Heart right ventricle (tissue), 16 donors: ENCODE measurements at regions not wholly inside any gene's neighbourhood (a gene's known extent, or its start where the extent isn't known, plus 50 kb on each side); places are given as distances from the start of the nearest gene placed in this dataset.

ENCODE experiments used
- ATAC-seq, 8 donors: fragments of 200-7000 bp; cut with Tn5 transposase; one replicate each; pipeline ENCODE4 v1.9.1; 2020; ENCODE audit warnings: mild to moderate bottlenecking in 8 of 8, moderate library complexity in 8 of 8, moderate number of reproducible peaks in 1 of 8
- DNase-seq, 2 donors: peaks; one replicate each; pipeline ENCODE4 v3.0.0-alpha.2; 2020
- H3K27ac ChIP-seq, 10 donors: fragments of 200-600 bp; sonication (generic) in 2 of 10; one replicate each; pipeline versions ENCODE4 v1.5.0 to v1.8.0; 2020 to 2022; ENCODE audit warnings: mild to moderate bottlenecking in 3 of 10
- H3K27me3 ChIP-seq, 7 donors: fragments of 200-600 bp; one replicate each; pipeline ENCODE4 v1.8.0; 2021 to 2022; ENCODE audit warnings: mild to moderate bottlenecking in 2 of 7
- H3K36me3 ChIP-seq, 9 donors: fragments of 200-600 bp; sonication (generic) in 1 of 9; one replicate each; pipeline versions ENCODE4 v1.5.0 to v1.8.0; 2020 to 2022; ENCODE audit warnings: mild to moderate bottlenecking in 2 of 9
- H3K4me1 ChIP-seq, 9 donors: fragments of 200-600 bp; sonication (generic) in 1 of 9; one replicate each; pipeline versions ENCODE4 v1.5.0 to v1.8.0; 2020 to 2022; ENCODE audit warnings: mild to moderate bottlenecking in 4 of 9
- H3K4me3 ChIP-seq, 10 donors: fragments of 200-600 bp; sonication (generic) in 2 of 10; one replicate each; pipeline versions ENCODE4 v1.5.0 to v1.8.0; 2020 to 2022; ENCODE audit warnings: mild to moderate bottlenecking in 7 of 10, moderate library complexity in 2 of 10
- H3K9me3 ChIP-seq, 11 donors: fragments of 200-600 bp in 10 of 11; sonication (generic) in 2 of 11; one replicate each; pipeline versions ENCODE4 v1.5.0 to v1.8.0; 2013 to 2022; ENCODE audit warnings: mild to moderate bottlenecking in 2 of 11, control low read depth in 1 of 11, moderate library complexity in 1 of 11
- CTCF ChIP-seq, 9 donors: fragments of 200-600 bp; sonication (generic) in 2 of 9; IDR thresholded peaks; one replicate each; pipeline versions ENCODE4 v1.5.0 to v1.8.0; 2021 to 2022; ENCODE audit warnings: antibody characterized with exemption in 9 of 9, mild to moderate bottlenecking in 5 of 9, moderate library complexity in 1 of 9
- WGBS, 2 donors: extraction: QIAGEN DNeasy Blood & Tissue Kit; methylation state at CpG; one replicate each; pipeline ENCODE4 v1.1.7; 2013; ENCODE audit warnings: inconsistent platforms in 1 of 2; 5-methylcytosine and 5-hydroxymethylcytosine counted together
- intact Hi-C, 10 donors: fragments of 100-400 bp; cut with DNase I; formaldehyde crosslinking; loops; one replicate each; pipeline versions ENCODE4 v1.11.1 to v1.14.2; 2022
- donor health status: Arrhythmogenic right ventricular cardiomyopathy.
- donor health status: ischemic (EF 13 %, LVEDD 7.1; RV severe dilation, severe dysfunction).
- donor health status: healthy with polysubstance abuse.
- donor health status: DM: no; HTN: yes; CAD: no.
- donor health status: DM: no; HTN: no; CAD: no.
- donor health status: ischemic (EF 25% LVEDD 6.9; RV normal size, moderate dysfunction).
- donor health status: ischemic (EF 25% LVEDD 5.7; RV mildly dilated, moderate dysfunction).
- donor health status: healthy.
- donor health status: DM: yes; HTN: yes; CAD: no.
- donor health status: Ischemic cardiomyopathy.
- donor health status: ischemic (EF 35%, LVEDD 5.7; RV mildly dilated, moderate dysfunction).
- donor health status: nonischemic (EF 11% LVEDD 7.7; RV severe dilation, severe dysfunction).
- donor health status: DM: yes; HTN: yes; CAD: no.
- donor health status: PGD.
- donor health status: ischemic (EF 29% LVEDD 5.4; RV normal size, mild dysfunction).
- donor health status: nonischemic (EF 23%, LVEDD 6.1; RV moderate dilation, normal function).

DNA sequence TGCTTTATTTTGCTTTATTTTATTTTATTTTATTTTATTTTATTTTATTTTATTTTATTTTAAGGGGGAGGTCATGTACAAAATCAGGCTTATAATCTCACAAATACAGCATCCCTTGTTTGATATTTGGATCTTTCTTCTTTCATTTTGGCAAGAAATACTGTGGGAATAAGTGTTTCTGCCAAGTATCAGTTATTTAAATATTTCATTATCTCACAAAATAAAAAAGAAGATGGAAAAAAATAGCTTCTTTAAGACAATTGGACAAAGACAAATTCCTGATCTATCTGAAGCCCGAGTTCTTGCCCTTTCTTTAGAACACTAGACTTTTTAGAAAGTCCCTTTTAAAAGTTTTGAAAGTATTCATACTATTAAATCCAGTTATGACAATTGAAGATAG, 560.5 kb upstream of the ZEB2 start:
- Histone ChIP-seq H3K36me3 (no peaks in the 10 kb centered on the region), H3K4me3 (no peak overlapping the region), H3K27me3 (no peaks in the 10 kb centered on the region), H3K4me1 (peaks cover 0 to 22% (median 0%) of the 10 kb centered on the region in 9 donors), H3K27ac (peak overlapping the region in 5 of 10 donors; percentile 0 to 45 (median 34)), H3K9me3 (no peaks in the 10 kb centered on the region)
- TF ChIP-seq CTCF (IDR thresholded peaks at IDR 0.05), result no peak
- intact Hi-C loops, result loop anchor here in 1 of 10 donors (5.0 kb wide), 1 partner anchor 558 kb away; the partner anchor contains the start of gene ZEB2
- DNase-seq, result no peak
- 36 to 60% methylated on average over 1 of the region's 1 CpG for WGBS, 2 donors
- ATAC-seq, result no peak

- H3K36me3 ChIP-seq, result no peaks in the 10 kb centered on the region
- intact Hi-C loops, result loop anchor here in 1 of 10 donors (5.0 kb wide), 1 partner anchor 557 kb away; the partner anchor contains the start of gene ZEB2
- TF ChIP-seq CTCF (IDR thresholded peaks at IDR 0.05), result no peak
- H3K4me3 ChIP-seq, result no peak overlapping the region
- peaks cover 0 to 16% (median 0%) of the 10 kb centered on the region in 9 donors for H3K4me1 ChIP-seq
- H3K9me3 ChIP-seq, result no peaks in the 10 kb centered on the region
- DNase-seq (no peak), ATAC-seq (no peak)
- H3K27me3 ChIP-seq, result no peaks in the 10 kb centered on the region
- H3K27ac ChIP-seq, result peak overlapping the region in 4 of 10 donors; percentile 0 to 45 (median 36)
- 63 to 66% methylated on average over 1 of the region's 1 CpG for WGBS, 2 donors
Observed at GRCh38 chr2:145079641-145080040, 559.7 kb upstream of the ZEB2 start.

DNA sequence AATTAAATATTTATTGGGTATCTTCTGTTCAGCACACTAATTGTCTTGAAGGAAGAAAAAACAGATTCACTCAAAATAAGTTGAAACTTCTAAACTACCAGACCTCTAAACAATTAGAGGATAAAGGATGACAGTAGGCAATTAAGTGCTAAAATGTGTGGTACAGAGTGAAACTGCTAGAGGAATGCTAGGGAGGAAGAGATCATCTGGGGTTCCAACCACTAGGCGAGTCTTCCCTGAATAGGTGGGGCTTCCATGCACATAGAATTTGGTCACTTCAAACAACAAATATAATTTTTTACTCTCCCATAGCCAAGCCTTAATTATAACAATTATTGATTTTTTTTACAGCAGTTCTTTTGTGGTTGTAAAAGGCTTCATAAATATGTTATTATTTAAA, 559.0 kb upstream of the ZEB2 start:
- H3K27ac ChIP-seq, result no peak overlapping the region
- WGBS, 2 donors, result 88 to 91% methylated on average over 1 of the region's 1 CpG

GRCh38 chr2:145076085-145076484, 556.2 kb upstream of the ZEB2 start:
- Histone ChIP-seq H3K36me3 (no peaks in the 10 kb centered on the region), H3K27ac (no peak overlapping the region), H3K9me3 (no peaks in the 10 kb centered on the region), H3K4me3 (no peak overlapping the region), H3K27me3 (no peaks in the 10 kb centered on the region), H3K4me1 (peaks cover 0 to 13% (median 0%) of the 10 kb centered on the region in 9 donors)
- ATAC-seq, result no peak
- intact Hi-C loops, result no loop called here
- no peak for DNase-seq
- no peak for TF ChIP-seq CTCF (IDR thresholded peaks at IDR 0.05)
- WGBS, 2 donors, result 75 to 85% methylated on average over 1 of the region's 1 CpG

More for the DNA sequence above, 559.0 kb upstream of the ZEB2 start:
- no peaks in the 10 kb centered on the region for H3K27me3 ChIP-seq
- ATAC-seq (no peak), DNase-seq (no peak)
- intact Hi-C loops, result no loop called here
- H3K4me1 ChIP-seq, result peaks cover 0 to 16% (median 0%) of the 10 kb centered on the region in 9 donors
- H3K9me3 ChIP-seq, result no peaks in the 10 kb centered on the region
- no peak overlapping the region for H3K4me3 ChIP-seq
- TF ChIP-seq CTCF (IDR thresholded peaks at IDR 0.05), result no peak
- H3K36me3 ChIP-seq, result no peaks in the 10 kb centered on the region
